Occipital lobe (tissue), 1 donor: ENCODE measurements at regions not wholly inside any gene's neighbourhood (a gene's known extent, or its start where the extent isn't known, plus 50 kb on each side); places are given as distances from the start of the nearest gene placed in this dataset.

Source experiments
- DNase-seq: peaks from one replicate; lab custom pipeline; 2025; lab: John Stamatoyannopoulos, UW

GRCh38 chr4:81634766-81635549 lies 163.3 kb upstream of the RASGEF1B start:
- DNase-seq: no peak

DNA sequence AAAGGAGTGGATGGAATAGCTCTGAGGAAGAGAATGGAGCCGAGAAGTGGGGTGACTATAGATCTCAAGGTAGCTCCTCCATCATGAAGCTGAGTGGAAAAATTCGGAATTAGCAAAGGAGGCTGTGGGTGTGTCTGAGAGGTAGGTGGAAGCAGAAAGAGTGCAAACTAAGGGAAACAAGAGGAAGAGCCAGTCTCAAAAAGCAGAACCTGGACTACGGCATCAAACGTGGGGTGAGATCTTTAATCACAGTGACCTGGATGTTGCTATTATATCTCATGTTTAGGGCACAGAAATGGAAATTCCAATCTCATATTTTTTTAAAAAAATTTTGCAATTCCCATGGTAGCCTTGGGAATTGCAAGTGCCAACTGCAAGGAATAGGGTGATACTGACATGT lies 162.5 kb upstream of the RASGEF1B start:
- DNase-seq: no peak

DNA sequence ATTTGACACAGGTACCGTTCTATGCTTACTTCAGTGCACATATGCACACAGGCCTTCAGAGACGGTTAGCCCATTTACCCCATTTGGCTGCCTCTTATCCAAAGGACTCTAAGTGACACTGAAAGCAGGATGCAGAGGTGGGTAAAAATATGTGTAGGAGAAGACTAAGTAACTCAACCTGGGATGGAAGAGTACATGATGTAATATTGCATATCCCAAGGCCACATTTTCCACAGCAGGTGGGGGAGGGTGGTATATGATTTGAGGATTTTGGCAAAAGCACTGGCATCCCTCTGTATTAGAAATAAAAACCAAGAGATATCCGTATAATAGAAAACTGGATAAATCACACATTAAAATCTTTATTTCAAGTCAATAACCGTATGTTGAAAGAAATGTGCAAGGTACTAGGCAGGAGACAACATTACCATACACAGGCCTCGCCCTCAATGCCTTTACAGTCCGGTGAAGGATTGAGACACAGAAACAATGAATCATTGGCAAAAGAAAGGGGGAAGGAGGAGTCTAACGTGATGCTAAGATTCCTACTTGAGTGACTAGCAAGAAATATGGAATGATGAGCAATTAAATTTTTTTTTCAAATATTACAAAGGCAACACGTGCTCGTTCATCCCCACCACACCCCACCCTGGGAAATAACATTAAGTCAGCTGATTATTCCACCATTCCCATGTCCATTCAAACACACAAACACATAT lies 161.0 kb upstream of the RASGEF1B start:
- DNase-seq: no peak

- DNase-seq: no peak
Measured at GRCh38 chr4:81631958-81632441, 160.3 kb upstream of the RASGEF1B start.

GRCh38 chr4:81629366-81629765 lies 157.7 kb upstream of the RASGEF1B start:
- no peak for DNase-seq

- no peak for DNase-seq
Measured at GRCh38 chr4:81628489-81628888, 156.8 kb upstream of the RASGEF1B start.

GRCh38 chr4:81627590-81627989 lies 155.9 kb upstream of the RASGEF1B start:
- no peak for DNase-seq

- no peak for DNase-seq
Measured at GRCh38 chr4:81626851-81627250, 155.1 kb upstream of the RASGEF1B start.

- DNase-seq: no peak
Measured at GRCh38 chr4:81625422-81626417, 154.0 kb upstream of the RASGEF1B start.

GRCh38 chr4:81623434-81623833 lies 151.7 kb upstream of the RASGEF1B start:
- no peak for DNase-seq

DNA sequence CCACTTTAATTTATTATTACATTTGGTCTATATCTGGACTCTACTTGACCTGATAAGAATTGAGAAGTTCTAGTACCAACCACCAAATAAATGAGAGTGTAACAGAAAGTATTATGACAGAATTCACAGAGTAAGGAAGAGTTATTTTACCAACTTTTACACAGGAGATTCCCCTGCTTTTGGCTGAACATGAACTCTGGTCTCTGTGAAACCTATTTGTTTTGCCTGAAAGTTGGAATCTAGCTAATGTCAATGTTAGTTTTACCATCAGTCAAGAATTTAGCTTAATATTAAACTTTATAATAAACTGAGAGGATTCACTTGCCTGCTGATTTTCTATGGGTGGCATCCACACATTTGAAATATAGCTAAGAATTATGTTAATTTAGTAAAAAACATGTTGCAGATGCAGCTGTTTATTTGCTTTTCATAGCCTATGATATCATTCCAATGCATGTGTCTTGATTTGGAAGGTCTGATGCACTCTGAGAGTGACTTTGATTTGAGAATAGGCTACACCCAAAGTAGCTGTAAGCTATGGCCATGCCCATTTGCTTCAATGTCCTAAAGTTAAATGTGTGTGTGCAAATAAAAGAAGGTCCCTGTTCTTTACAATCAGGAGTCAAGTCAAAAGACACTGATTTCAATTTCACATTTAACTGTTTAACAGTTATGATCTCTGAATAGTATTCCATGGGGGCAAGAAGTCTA lies 150.9 kb upstream of the RASGEF1B start:
- no peak for DNase-seq

- no peak for DNase-seq
Measured at GRCh38 chr4:81622028-81622427, 150.3 kb upstream of the RASGEF1B start.

- no peak for DNase-seq
Measured at GRCh38 chr4:81621490-81621889, 149.8 kb upstream of the RASGEF1B start.

DNA sequence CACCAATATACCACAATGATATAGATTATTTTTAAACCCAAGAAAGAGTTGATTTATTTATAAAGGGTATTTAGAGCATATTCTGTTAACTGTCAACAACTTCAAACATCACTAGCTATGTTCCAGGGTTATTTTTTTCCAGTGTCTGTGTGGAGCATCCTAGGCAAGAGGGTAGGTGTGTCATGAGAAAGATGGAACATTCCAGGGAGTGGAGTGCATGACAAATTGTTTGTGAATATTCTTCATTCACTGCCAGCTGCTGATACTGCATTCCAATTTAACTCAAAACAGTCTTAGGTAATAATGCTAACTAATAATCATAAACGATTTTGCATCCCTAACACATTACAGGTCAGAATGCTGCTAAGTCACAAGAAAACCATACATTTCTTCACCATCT lies 148.7 kb upstream of the RASGEF1B start:
- DNase-seq: no peak

DNA sequence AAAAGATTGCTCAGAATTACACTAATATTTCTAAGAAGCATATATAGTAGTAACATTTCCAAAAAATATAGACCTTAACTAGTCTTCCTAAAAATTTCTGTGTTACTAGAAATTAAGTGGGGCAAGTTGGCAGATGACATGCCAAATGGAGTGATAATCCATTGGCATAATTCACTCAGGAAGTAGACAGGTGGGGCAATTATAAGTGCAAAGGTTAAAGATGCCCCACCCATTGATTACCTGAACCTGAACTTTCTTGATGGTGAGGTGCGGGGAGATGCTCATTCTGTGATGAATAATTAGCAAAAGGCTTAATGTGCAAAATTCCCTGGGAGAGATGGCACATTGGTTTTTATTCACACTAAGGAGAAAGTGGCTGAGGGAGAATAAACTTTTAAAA lies 145.8 kb upstream of the RASGEF1B start:
- DNase-seq: no peak

GRCh38 chr4:81611221-81611620 lies 139.5 kb upstream of the RASGEF1B start:
- no peak for DNase-seq

GRCh38 chr4:81609844-81610243 lies 138.1 kb upstream of the RASGEF1B start:
- DNase-seq: no peak

- DNase-seq: no peak
Measured at GRCh38 chr4:81607950-81608349, 136.2 kb upstream of the RASGEF1B start.

DNA sequence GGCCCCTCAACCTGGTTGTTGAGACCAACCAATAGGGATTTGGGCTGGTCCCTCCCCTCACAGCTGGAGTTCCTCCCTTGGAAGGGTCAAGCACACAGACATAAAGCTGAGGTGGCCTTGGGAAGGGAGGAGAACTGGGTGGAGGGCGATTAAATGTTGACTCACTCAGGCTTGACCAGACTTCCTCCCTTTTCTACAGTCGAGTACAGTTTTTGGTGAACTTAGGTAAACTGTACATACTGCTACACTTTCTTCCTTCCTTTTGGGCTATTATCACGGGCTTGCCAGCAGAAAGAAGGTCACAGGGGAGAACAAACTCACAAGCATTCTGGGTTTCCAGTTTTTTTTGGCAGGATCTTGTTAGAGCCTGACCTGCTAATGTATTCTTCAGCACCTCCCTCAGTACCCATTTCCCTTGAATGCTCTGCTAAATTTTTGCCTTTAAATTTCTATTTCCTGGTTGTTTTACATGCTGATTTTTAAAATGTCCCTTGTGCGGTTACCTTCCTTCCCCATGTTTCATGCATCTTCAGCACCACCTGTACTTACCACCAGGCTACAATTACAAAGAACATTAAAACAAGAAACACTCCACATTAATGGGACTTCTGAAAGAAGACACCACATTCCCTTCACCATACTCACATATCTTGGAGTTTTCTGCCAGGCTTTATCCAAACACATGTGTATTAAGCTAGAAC lies 135.2 kb upstream of the RASGEF1B start:
- no peak for DNase-seq

DNA sequence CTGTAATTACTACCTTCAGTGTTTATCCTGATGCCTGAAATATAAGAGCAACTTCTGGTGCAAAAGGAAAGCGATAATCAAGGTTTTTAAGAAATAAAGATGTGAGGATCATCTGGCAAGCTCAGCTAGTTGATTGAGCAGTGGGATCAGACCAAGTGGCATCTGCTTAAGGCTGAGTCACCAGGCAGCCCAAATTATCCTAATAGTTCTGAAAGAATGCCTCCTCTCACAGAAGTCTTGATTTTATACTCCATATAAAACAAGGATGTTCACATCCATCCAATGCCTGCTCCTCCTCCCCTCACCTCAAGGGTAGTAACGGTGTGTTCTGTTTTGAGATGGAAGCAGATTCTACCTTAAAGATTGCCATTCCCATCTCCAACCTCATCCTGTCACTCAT lies 134.5 kb upstream of the RASGEF1B start:
- no peak for DNase-seq
